HEK293T (cell line): ENCODE measurements at regions not wholly inside any gene's neighbourhood (a gene's known extent, or its start where the extent isn't known, plus 50 kb on each side); places are given as distances from the start of the nearest gene placed in this dataset.

Experiments used
- CTCF ChIA-PET: fragments of 350-600 bp; formaldehyde crosslinking; extraction: SDS; loops from one replicate; lab custom pipeline; 2021; ENCODE audit warnings: antibody characterized with exemption, inconsistent platforms; lab: Yijun Ruan, JAX
- POLR2A ChIA-PET: fragments of 350-600 bp; formaldehyde crosslinking; extraction: SDS; loops from one replicate; lab custom pipeline; 2020; ENCODE audit warnings: antibody characterized with exemption, inconsistent platforms; lab: Yijun Ruan, JAX
- DNase-seq: peaks from one replicate; pipeline ENCODE4 v3.0.0; 2012; ENCODE audit warnings: mixed read lengths; ENCODE audit errors: extremely low spot score
- ARNT ChIP-seq: fragments of 450-650 bp; IDR thresholded peaks from 2 replicates; pipeline ENCODE4 v1.6.1; 2017; ENCODE audit warnings: mild to moderate bottlenecking
- BHLHE40 ChIP-seq: fragments of 450-650 bp; IDR thresholded peaks from 2 replicates; pipeline ENCODE4 v1.6.1; 2016; ENCODE audit warnings: mild to moderate bottlenecking, moderate library complexity, borderline replicate concordance
- CTBP1 ChIP-seq: fragments of 450-650 bp; IDR thresholded peaks from 2 replicates; pipeline ENCODE4 v1.6.1; 2016; ENCODE audit warnings: borderline replicate concordance
- ELF4 ChIP-seq: fragments of 450-650 bp; IDR thresholded peaks from 2 replicates; pipeline ENCODE4 v1.6.1; 2017; ENCODE audit warnings: antibody characterized with exemption
- FOXA1 ChIP-seq: fragments of 450-650 bp; IDR thresholded peaks from 2 replicates; pipeline ENCODE4 v1.6.1; 2016; ENCODE audit warnings: mild to moderate bottlenecking
- FOXK2 ChIP-seq: fragments of 450-650 bp; IDR thresholded peaks from 2 replicates; pipeline ENCODE4 v1.6.1; 2016; ENCODE audit warnings: mild to moderate bottlenecking
- FOXM1 ChIP-seq: fragments of 450-650 bp; IDR thresholded peaks from 2 replicates; pipeline ENCODE4 v1.6.1; 2017; ENCODE audit warnings: mild to moderate bottlenecking, borderline replicate concordance
- HDGF ChIP-seq: fragments of 450-650 bp; IDR thresholded peaks from 2 replicates; pipeline ENCODE4 v1.6.1; 2017; ENCODE audit warnings: antibody characterized with exemption, borderline replicate concordance
- L3MBTL2 ChIP-seq: fragments of 450-650 bp; conservative IDR thresholded peaks from 2 replicates; pipeline ENCODE4 v1.6.1; 2016; ENCODE audit warnings: mild to moderate bottlenecking
- LEF1 ChIP-seq: fragments of 450-650 bp; IDR thresholded peaks from 2 replicates; pipeline ENCODE4 v1.6.1; 2017; ENCODE audit warnings: mild to moderate bottlenecking, borderline replicate concordance
- NFRKB ChIP-seq: fragments of 450-650 bp; IDR thresholded peaks from 2 replicates; pipeline ENCODE4 v1.6.1; 2016; ENCODE audit warnings: mild to moderate bottlenecking, moderate library complexity
- PKNOX1 ChIP-seq: fragments of 450-650 bp; IDR thresholded peaks from 2 replicates; pipeline ENCODE4 v1.6.1; 2016
- SP1 ChIP-seq: fragments of 450-650 bp; IDR thresholded peaks from 2 replicates; pipeline ENCODE4 v1.6.1; 2017
- SUZ12 ChIP-seq: fragments of 450-650 bp; IDR thresholded peaks from 2 replicates; pipeline ENCODE4 v1.6.1; 2016; ENCODE audit warnings: mild to moderate bottlenecking
- TARDBP ChIP-seq: fragments of 450-650 bp; IDR thresholded peaks from 2 replicates; pipeline ENCODE4 v1.6.1; 2016
- ZNF384 ChIP-seq: fragments of 450-650 bp; IDR thresholded peaks from 2 replicates; pipeline ENCODE4 v1.6.1; 2016

GRCh38 chr16:63337264-63337663, 1301.0 kb upstream of the CDH8 start:
- ChIA-PET CTCF (no interaction called here), POLR2A (no interaction called here)
- TF ChIP-seq L3MBTL2 (no peak), LEF1 (no peak), FOXM1 (no peak), NFRKB (no peak)
- DNase-seq, result no peak

- no peak for TF ChIP-seq L3MBTL2
- no peak for TF ChIP-seq ELF4
- no peak for TF ChIP-seq LEF1
- TF ChIP-seq SP1, result no peak
- DNase-seq, result no peak
- ChIA-PET CTCF (no interaction called here), POLR2A (no interaction called here)
Observed at GRCh38 chr16:63331111-63331510, 1294.9 kb upstream of the CDH8 start.

GRCh38 chr16:63326736-63327339, 1290.6 kb upstream of the CDH8 start:
- no peak for DNase-seq
- CTCF ChIA-PET, result no interaction called here
- POLR2A ChIA-PET, result no interaction called here
- TF ChIP-seq ARNT (no peak), ELF4 (no peak), L3MBTL2 (no peak), TARDBP (no peak), SP1 (no peak), PKNOX1 (no peak), NFRKB (no peak), FOXA1 (no peak), BHLHE40 (no peak), FOXK2 (no peak), HDGF (no peak), SUZ12 (no peak), LEF1 (no peak), FOXM1 (no peak), ZNF384 (no peak), CTBP1 (no peak)

GRCh38 chr16:63323722-63324705, 1287.8 kb upstream of the CDH8 start:
- ChIA-PET POLR2A (no interaction called here), CTCF (no interaction called here)
- TF ChIP-seq SP1, result no peak
- TF ChIP-seq ELF4, result no peak
- TF ChIP-seq HDGF, result no peak
- TF ChIP-seq NFRKB, result no peak
- TF ChIP-seq ARNT, result no peak
- TF ChIP-seq FOXA1, result no peak
- TF ChIP-seq LEF1, result no peak
- TF ChIP-seq BHLHE40, result no peak
- no peak for TF ChIP-seq ZNF384
- TF ChIP-seq SUZ12, result no peak
- TF ChIP-seq L3MBTL2, result no peak
- no peak for TF ChIP-seq FOXM1
- no peak for TF ChIP-seq CTBP1
- no peak for TF ChIP-seq TARDBP
- TF ChIP-seq FOXK2, result no peak
- TF ChIP-seq PKNOX1, result no peak
- DNase-seq, result no peak

GRCh38 chr16:63323055-63323454, 1286.8 kb upstream of the CDH8 start:
- no peak for DNase-seq
- no peak for TF ChIP-seq TARDBP
- no peak for TF ChIP-seq BHLHE40
- TF ChIP-seq ELF4, result no peak
- TF ChIP-seq CTBP1, result no peak
- no peak for TF ChIP-seq ARNT
- TF ChIP-seq LEF1, result no peak
- no peak for TF ChIP-seq L3MBTL2
- TF ChIP-seq FOXA1, result no peak
- no peak for TF ChIP-seq ZNF384
- TF ChIP-seq HDGF, result no peak
- ChIA-PET POLR2A (no interaction called here), CTCF (no interaction called here)

- ChIA-PET CTCF (interaction anchor here (0.7 kb wide), 1 partner anchor 244 kb away, joined by 5 read pairs; no protein-coding TSS in a partner anchor), POLR2A (no interaction called here)
- TF ChIP-seq ARNT, result no peak
- TF ChIP-seq FOXA1, result no peak
- TF ChIP-seq CTBP1, result no peak
- no peak for TF ChIP-seq HDGF
- no peak for TF ChIP-seq TARDBP
- no peak for TF ChIP-seq FOXK2
- no peak for TF ChIP-seq L3MBTL2
- no peak for TF ChIP-seq LEF1
- TF ChIP-seq SP1, result no peak
- TF ChIP-seq SUZ12, result no peak
- no peak for TF ChIP-seq BHLHE40
- TF ChIP-seq FOXM1, result no peak
- no peak for TF ChIP-seq ZNF384
- no peak for TF ChIP-seq PKNOX1
- no peak for TF ChIP-seq ELF4
- TF ChIP-seq NFRKB, result no peak
- no peak for DNase-seq
Observed at GRCh38 chr16:63315229-63315628, 1279.0 kb upstream of the CDH8 start.
